ENCODE measurements at regions not wholly inside any gene's neighbourhood (a gene's known extent, or its start where the extent isn't known, plus 50 kb on each side); places are given as distances from the start of the nearest gene placed in this dataset.

GRCh38 chr1:199310708-199311107, 671.9 kb downstream of the PTPRC start:
- DNase-seq = no peak

GRCh38 chr1:199311478-199312262, 672.8 kb downstream of the PTPRC start:
- no peak for DNase-seq

GRCh38 chr1:199312626-199313025, 673.8 kb downstream of the PTPRC start:
- DNase-seq = no peak

- DNase-seq = no peak
Measured at GRCh38 chr1:199313444-199313843, 674.6 kb downstream of the PTPRC start.

GRCh38 chr1:199319341-199319740, 680.5 kb downstream of the PTPRC start:
- DNase-seq = no peak

GRCh38 chr1:199322278-199322677, 683.4 kb downstream of the PTPRC start:
- no peak for DNase-seq

GRCh38 chr1:199333180-199333579, 694.3 kb upstream of the NR5A2 start:
- no peak for DNase-seq

- no peak for DNase-seq
Measured at GRCh38 chr1:199335496-199335895, 692.0 kb upstream of the NR5A2 start.

GRCh38 chr1:199336745-199337640, 690.5 kb upstream of the NR5A2 start:
- no peak for DNase-seq

GRCh38 chr1:199338760-199339159, 688.8 kb upstream of the NR5A2 start:
- no peak for DNase-seq

GRCh38 chr1:199352351-199352750, 675.2 kb upstream of the NR5A2 start:
- DNase-seq = no peak

GRCh38 chr1:199353906-199354305, 673.6 kb upstream of the NR5A2 start:
- no peak for DNase-seq

- no peak for DNase-seq
Measured at GRCh38 chr1:199356561-199356960, 670.9 kb upstream of the NR5A2 start.

- DNase-seq = no peak
Measured at GRCh38 chr1:199357599-199357998, 669.9 kb upstream of the NR5A2 start.

GRCh38 chr1:199362996-199363395, 664.5 kb upstream of the NR5A2 start:
- DNase-seq = no peak

GRCh38 chr1:199373139-199373538, 654.4 kb upstream of the NR5A2 start:
- DNase-seq = no peak

GRCh38 chr1:199377211-199377610, 650.3 kb upstream of the NR5A2 start:
- DNase-seq = no peak

GRCh38 chr1:199383793-199384192, 643.7 kb upstream of the NR5A2 start:
- no peak for DNase-seq

GRCh38 chr1:199394856-199395255, 632.7 kb upstream of the NR5A2 start:
- no peak for DNase-seq

- DNase-seq = no peak
Measured at GRCh38 chr1:199396456-199396855, 631.1 kb upstream of the NR5A2 start.

- DNase-seq = no peak
Measured at GRCh38 chr1:199399996-199400724, 627.4 kb upstream of the NR5A2 start.
